HG02852 (cell line): ENCODE measurements at regions not wholly inside any gene's neighbourhood (a gene's known extent, or its start where the extent isn't known, plus 50 kb on each side); places are given as distances from the start of the nearest gene placed in this dataset.

Source experiments
- ATAC-seq: cut with Tn5 transposase; IDR thresholded peaks from one replicate; pipeline ENCODE4 v1.9.1; 2021; ENCODE audit warnings: mild to moderate bottlenecking, moderate library complexity; ENCODE audit not compliant: unreplicated experiment

GRCh38 chr4:35950442-35950841, 293.9 kb downstream of the ARAP2 start:
- ATAC-seq, result no peak

DNA sequence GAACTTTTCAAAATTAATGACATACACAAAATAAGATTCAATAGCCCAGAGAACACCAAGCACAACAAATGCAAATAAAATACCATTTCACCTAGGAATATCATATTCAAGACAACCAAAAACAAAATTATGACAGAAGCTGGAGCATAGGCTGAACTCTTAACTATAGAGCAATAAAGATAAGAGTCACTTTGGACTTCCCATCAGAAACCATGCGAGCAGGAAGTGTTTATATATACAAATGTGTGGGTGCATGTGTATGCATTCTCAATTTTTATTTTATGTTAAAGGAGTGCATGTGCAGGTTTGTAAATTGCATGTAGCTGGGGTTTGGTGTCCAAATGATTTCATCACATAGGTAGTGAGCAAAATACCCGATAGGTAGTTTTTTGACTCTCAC, 291.6 kb downstream of the ARAP2 start:
- no peak for ATAC-seq

- ATAC-seq, result no peak
Observed at GRCh38 chr4:35963383-35963782, 280.9 kb downstream of the ARAP2 start.

- ATAC-seq, result no peak
Observed at GRCh38 chr4:35963974-35964515, 280.3 kb downstream of the ARAP2 start.

DNA sequence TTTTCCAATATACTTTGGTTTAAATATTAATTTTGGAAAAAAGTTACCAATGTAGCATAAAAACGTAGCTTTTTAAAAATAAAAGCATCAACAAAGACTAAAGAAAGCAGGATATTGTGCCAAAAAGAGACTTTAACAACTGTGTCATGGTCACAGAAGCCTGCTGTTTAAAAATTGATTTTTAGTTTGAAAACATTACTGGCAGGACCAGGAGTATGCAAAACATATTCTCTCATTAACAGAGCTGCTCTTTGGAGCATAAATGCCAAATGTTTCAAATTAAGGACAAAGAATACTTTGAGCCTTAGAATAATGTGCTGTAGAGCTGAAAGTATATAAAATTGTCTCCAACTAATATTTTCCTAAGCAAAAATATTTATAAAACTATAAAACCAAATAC, 279.0 kb downstream of the ARAP2 start:
- ATAC-seq, result no peak

DNA sequence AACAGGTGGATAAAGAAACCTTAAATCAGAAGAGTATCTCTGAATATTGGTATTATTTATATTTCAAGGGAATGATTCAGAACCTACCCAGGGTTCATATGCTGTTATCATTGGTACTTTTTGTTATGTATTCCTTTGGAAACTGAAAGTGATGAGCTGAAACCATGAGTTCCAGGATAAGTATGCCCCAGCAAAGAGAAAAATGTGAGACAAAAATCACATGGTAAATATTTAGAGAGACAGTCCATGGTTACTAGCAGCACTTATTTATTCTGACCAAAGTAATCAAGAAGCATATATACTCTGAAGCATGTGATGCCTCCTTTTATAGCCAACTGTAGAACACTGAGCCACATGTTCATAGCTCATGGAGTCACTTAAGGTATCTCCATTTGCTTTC, 277.7 kb downstream of the ARAP2 start:
- ATAC-seq, result no peak

DNA sequence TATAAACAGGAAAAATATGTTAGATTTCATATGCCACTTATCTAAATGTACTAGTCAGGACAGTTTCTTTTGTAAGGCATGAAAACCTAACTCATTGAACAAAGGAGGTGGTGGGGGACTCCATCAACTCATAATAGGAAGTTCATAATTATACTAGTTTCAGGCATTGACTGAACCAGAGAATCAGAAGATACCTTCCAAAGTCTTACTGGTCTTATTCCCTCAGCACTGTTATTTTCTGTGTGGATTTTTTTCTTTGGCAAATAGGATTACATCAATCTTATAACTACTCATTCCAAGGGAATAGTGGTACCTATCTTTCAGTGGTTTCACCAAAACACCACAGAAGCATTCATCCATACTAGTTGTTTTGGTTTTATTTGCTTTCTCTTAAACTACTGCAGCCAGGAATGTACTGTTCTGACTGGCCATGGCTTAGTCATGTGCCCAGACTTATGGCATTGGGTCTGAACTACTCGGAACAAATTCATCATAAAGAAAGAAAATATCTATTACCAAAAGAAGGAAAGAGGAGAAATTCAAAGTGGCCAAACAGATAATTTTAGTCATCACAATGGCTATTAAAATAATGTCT, 273.9 kb downstream of the ARAP2 start:
- peak; percentile 87 for ATAC-seq

GRCh38 chr4:35972814-35973213, 271.5 kb downstream of the ARAP2 start:
- no peak for ATAC-seq

GRCh38 chr4:35975617-35976355, 268.5 kb downstream of the ARAP2 start:
- ATAC-seq, result no peak

DNA sequence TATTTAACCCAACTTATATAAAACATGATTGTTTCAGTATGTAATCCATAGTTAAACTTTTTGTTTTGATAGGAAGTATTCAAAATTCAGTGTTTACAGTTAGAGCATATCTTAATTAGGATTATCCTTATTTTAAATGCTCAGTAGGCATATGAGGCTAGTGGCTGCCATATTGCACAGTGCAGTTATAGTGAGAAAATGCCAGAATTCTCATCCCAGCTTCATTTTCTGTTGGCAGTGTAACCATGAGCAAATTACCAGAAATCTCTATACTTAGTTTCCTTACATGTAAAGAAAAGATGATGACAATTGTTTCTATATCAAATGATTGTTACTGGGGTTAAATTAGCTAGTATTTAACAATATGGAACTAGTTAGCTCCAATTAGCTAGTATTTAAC, 265.8 kb downstream of the ARAP2 start:
- ATAC-seq, result no peak

GRCh38 chr4:35982318-35982717, 262.0 kb downstream of the ARAP2 start:
- ATAC-seq, result no peak

- no peak for ATAC-seq
Observed at GRCh38 chr4:35986537-35986936, 257.8 kb downstream of the ARAP2 start.

DNA sequence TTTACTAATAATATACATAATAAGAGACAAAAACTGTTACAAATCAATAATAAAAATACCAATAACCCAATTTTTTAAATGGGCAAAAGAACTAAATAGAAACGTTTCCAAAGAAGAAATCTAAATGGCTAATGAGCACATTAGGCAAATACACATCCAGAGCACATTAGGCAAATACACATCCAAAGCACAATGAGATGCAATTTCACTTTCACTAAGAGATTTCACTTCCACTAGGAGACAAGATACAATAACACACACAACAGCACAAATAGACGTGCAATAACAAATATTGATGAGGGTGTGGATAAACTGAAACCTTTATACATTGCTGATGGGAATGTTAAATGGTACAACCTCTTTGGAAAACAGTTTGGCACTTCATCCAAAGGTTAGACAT, 250.7 kb downstream of the ARAP2 start:
- ATAC-seq, result no peak

- ATAC-seq, result no peak
Observed at GRCh38 chr4:36000941-36001557, 243.3 kb downstream of the ARAP2 start.

- no peak for ATAC-seq
Observed at GRCh38 chr4:36003051-36003450, 241.3 kb downstream of the ARAP2 start.

DNA sequence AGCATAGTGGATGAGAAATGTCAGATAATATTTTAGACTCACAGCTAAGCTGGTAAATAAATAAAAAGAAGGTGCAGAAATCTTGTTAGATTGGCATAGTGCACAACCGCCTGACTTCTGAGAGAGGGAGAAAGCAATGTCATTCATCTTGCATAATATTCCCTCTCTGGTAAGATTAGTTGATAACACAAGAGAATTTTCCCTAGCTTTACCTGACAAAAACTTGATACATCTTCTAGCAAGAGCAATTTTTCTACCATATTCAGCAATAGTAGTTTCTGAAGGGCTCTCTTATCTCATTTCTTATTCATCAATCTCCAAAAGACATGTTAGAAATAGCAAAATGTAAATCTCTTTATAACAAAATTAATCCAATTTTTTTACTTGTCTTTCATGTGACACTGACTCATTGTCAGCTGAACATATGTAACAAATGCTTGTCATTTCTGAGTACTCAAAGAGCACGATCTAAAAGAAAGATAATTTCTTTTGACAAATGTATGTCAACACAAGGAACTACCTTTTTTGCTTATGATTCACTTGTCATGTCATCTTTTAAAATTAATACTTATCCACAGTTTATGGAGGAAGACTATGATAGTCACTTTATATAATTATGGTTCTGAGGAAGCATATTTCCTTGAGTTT, 240.0 kb downstream of the ARAP2 start:
- no peak for ATAC-seq

DNA sequence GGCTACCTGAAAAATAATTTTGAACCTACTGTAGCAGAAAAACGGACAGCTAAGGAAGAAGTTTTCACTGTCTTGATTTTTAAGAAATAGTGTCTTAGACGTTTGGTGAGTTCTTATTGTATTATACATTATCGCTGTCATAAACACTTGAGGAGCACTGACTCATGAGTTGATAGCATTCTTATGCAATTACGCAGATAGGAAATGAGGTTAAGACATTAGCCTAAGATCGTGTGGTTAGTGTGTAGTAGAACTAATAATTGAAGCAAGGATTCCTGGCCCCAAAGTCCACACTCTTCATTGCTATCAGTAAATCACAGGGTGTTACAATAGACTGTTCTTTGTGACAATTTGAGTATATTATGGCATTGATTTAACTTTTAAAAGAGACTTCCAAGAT, 238.1 kb downstream of the ARAP2 start:
- no peak for ATAC-seq

- no peak for ATAC-seq
Observed at GRCh38 chr4:36010397-36010929, 233.9 kb downstream of the ARAP2 start.

DNA sequence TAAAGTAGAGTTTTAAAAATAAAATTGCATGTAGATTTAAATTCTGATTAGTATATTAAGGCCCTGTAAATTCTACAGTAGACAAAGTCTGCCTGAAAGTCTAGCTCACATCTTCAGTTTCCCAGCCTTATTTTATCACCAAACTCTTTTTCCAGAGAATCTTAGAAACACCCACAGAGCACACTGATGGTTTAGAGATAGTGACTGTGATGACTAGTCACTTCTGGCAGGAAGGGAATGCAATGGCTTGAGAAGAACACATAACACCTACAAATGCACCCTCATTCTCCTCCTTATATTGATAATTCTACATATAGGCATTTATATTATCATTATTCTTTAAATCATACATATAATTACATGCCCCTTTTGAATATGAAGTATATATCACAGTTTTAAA, 232.9 kb downstream of the ARAP2 start:
- ATAC-seq, result no peak

- no peak for ATAC-seq
Observed at GRCh38 chr4:36012503-36012902, 231.8 kb downstream of the ARAP2 start.

GRCh38 chr4:36013206-36013605, 231.1 kb downstream of the ARAP2 start:
- no peak for ATAC-seq
